ENCODE measurements at regions not wholly inside any gene's neighbourhood (a gene's known extent, or its start where the extent isn't known, plus 50 kb on each side); places are given as distances from the start of the nearest gene placed in this dataset.

- TF ChIP-seq CTCF (IDR thresholded peaks at IDR 0.05; ENCODE audit: low read depth, low read length, poor library complexity, severe bottlenecking) (no peak), EZH2phosphoT487 (IDR thresholded peaks at IDR 0.05; ENCODE audit: borderline replicate concordance, low read length) (no peak)
These were observed 128.6 kb upstream of the BCL6 start for GRCh38 chr3:187873843-187874242.
